DOHH2 (cell line): ENCODE measurements at regions not wholly inside any gene's neighbourhood (a gene's known extent, or its start where the extent isn't known, plus 50 kb on each side); places are given as distances from the start of the nearest gene placed in this dataset.

ENCODE experiments used
- CTCF ChIP-seq: fragments of 200-600 bp; sonication (generic); IDR thresholded peaks from one replicate; pipeline ENCODE4 v1.5.1; 2014; ENCODE audit warnings: antibody characterized with exemption, mild to moderate bottlenecking, low read depth, low read length; ENCODE audit not compliant: poor library complexity, severe bottlenecking
- EZH2phosphoT487 ChIP-seq: fragments of 200-600 bp; sonication (generic); IDR thresholded peaks from 2 replicates; pipeline ENCODE4 v1.6.1; 2017; ENCODE audit warnings: borderline replicate concordance, mild to moderate bottlenecking, antibody characterized with exemption, low read length, moderate library complexity, mixed read lengths

- no peak for TF ChIP-seq CTCF
- TF ChIP-seq EZH2phosphoT487, result no peak
Observed at GRCh38 chrX:77017093-77017492, 430.1 kb upstream of the FGF16 start.
